Hematopoietic multipotent progenitor cell treated with erythropoietin and hydrocortisone succinate and interleukin-3 and kit ligand, for 4 days (in vitro differentiated cells): ENCODE measurements at regions not wholly inside any gene's neighbourhood (a gene's known extent, or its start where the extent isn't known, plus 50 kb on each side); places are given as distances from the start of the nearest gene placed in this dataset.
"Not testable (repeated sequence)": the region's sequence is repeated elsewhere in the genome, so short reads cannot be mapped to it uniquely, and the experiment has no call there.

Source experiments
- DNase-seq: peaks from one replicate; pipeline ENCODE4 v3.0.0-alpha.2; 2015

DNA sequence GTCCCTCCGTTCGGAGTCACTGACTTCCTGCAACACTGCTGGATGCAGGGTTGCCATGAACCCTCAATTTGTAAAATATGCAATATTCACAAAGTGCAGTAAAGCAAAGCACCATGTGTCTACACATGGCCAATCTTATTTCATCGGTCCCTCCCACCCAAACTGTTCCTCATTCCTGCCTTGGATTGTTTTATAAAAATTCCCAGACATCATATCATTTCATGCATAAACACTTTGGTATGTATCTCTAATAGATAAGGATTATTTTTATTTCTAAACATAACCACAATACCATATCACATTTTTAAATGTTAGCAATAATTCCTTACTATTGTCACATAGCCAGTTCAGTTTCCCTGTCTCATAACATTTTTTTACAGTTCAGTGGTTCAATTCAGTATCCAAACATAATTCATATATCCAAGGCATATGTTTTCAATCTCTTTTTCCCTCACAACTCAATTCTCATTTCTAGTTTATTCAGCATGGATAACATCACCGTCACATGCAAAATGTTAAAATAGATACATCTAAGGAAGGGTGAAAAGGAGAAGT, 82.0 kb upstream of the PCAT7 start:
- DNase-seq = no peak

- DNase-seq = no peak
These were observed 75.8 kb upstream of the PCAT7 start for GRCh38 chr9:94478755-94479730.

DNA sequence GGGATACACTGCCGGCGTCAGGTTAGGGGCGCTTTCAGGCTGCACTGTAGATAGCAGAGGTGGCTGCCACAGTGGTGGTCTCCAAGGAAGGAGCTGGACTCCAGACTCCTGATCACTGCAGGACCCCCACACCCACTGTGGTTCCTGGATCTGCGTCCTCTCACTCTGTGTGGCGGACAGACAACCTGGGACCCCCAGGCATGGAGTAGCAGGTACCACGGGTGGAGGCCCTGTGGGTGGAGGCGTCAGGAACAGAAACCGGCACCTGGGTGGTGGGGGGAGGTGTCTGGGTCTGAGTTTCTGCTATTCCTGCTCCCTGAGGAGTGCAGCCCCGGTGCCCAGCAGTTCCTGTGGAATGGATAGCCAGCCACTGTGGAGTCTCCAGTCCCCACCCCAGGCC, 75.1 kb upstream of the PCAT7 start:
- no peak for DNase-seq

DNA sequence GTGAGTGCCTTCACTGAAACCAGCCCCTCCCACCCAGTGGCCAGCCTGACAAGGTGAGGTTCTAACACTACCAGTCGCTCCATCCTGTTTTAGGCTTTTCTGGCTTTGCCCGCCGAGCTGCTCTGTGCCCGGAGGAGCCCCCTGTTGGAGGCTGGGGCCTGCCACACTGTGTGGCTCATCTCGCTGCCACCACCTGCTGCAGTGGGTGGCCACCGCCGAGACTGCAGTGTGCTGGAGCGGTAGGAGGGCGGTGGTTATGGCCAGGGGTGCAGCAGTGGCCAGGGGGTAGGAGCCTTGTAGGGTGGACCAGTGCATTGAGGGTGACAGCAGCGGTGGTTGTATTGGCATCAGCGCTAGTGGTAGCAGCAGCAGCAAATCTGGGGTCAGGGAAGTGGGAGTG, 74.7 kb upstream of the PCAT7 start:
- no peak for DNase-seq

DNA sequence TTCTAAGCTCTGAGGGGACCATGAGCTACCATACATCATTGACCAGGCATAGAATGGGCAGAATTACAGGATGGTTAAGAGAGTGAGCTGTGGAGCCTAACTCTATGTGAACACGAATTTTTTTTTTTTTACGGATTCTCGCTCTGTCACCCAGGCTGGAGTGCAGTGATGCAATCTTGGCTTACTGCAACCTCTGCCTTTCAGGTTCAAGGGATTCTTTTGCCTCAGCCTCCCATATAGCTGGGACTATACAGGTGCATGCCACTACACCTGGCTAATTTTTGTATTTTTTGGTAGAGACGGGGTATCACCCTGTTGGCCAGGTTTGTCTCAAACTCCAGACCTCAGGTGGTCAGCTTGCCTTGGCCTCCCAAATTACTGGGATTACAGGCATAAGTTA, 72.8 kb upstream of the PCAT7 start:
- no peak for DNase-seq

DNA sequence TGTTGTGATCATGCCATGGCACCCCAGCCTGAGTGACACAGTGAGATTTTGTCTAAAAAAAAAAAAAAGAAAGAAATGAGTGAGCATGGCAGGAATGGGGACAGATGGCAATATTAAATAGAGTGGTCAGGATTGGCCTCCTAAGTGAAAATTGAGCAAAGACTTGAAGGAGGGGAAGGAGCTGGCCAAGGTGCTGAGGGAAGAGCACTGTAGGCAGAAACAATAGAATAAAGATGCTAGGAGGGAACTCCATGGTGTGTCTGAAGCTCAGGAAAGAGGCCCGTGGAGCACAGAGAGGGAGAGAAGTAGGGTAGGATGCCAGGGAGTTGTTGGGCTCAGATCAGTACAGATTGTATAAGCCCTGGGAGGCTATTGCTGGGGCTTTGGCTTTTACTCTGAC, 64.4 kb upstream of the PCAT7 start:
- peak; percentile 20 for DNase-seq

DNA sequence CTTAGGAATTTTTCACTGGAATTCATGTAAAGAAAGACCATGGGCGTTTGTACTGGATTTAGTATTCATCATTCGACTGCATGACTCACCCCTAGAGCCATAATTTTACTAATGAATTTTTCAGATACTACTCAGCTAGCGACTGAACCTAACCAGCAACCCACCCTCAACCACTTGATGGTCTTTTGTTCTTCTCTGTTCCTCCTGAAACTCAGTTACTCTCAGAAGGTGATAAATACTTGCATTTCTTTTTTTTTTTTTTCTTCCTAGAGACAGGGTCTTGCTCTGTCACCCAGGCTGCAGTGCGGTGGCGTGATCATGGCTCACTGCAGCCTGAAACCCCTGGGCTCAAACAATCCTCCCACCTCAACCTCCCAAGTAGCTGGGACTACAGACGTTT, 62.8 kb upstream of the PCAT7 start:
- not testable (repeated sequence) for DNase-seq

- no peak for DNase-seq
These were observed 56.0 kb upstream of the PCAT7 start for GRCh38 chr9:94498801-94499453.

DNA sequence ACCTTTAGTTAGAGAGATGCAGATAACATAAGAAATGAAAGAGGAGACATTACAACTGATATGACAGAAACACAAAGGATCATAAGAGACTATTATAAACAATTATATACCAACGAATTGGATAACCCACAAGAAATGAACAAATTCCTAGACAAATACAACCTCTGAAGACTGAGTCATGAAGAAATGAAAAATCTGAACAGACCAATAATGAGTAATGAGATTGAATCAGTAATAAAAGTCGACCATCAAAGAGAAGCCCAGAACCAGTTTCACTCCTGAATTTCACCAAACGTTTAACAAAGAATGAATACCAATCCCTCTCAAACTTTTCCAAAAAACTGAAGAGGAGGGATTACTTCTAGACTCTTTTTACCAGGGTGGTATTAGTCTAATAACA, 50.5 kb upstream of the PCAT7 start:
- no peak for DNase-seq
